HEK293T (cell line): ENCODE measurements at regions not wholly inside any gene's neighbourhood (a gene's known extent, or its start where the extent isn't known, plus 50 kb on each side); places are given as distances from the start of the nearest gene placed in this dataset.

Source experiments
- CTCF ChIA-PET: fragments of 350-600 bp; formaldehyde crosslinking; extraction: SDS; loops from one replicate; lab custom pipeline; 2021; ENCODE audit warnings: antibody characterized with exemption, inconsistent platforms; lab: Yijun Ruan, JAX
- POLR2A ChIA-PET: fragments of 350-600 bp; formaldehyde crosslinking; extraction: SDS; loops from one replicate; lab custom pipeline; 2020; ENCODE audit warnings: antibody characterized with exemption, inconsistent platforms; lab: Yijun Ruan, JAX
- DNase-seq: peaks from one replicate; pipeline ENCODE4 v3.0.0; 2012; ENCODE audit warnings: mixed read lengths; ENCODE audit errors: extremely low spot score
- ARNT ChIP-seq: fragments of 450-650 bp; IDR thresholded peaks from 2 replicates; pipeline ENCODE4 v1.6.1; 2017; ENCODE audit warnings: mild to moderate bottlenecking
- BHLHE40 ChIP-seq: fragments of 450-650 bp; IDR thresholded peaks from 2 replicates; pipeline ENCODE4 v1.6.1; 2016; ENCODE audit warnings: mild to moderate bottlenecking, moderate library complexity, borderline replicate concordance
- CTBP1 ChIP-seq: fragments of 450-650 bp; IDR thresholded peaks from 2 replicates; pipeline ENCODE4 v1.6.1; 2016; ENCODE audit warnings: borderline replicate concordance
- ELF4 ChIP-seq: fragments of 450-650 bp; IDR thresholded peaks from 2 replicates; pipeline ENCODE4 v1.6.1; 2017; ENCODE audit warnings: antibody characterized with exemption
- FOXA1 ChIP-seq: fragments of 450-650 bp; IDR thresholded peaks from 2 replicates; pipeline ENCODE4 v1.6.1; 2016; ENCODE audit warnings: mild to moderate bottlenecking
- FOXK2 ChIP-seq: fragments of 450-650 bp; IDR thresholded peaks from 2 replicates; pipeline ENCODE4 v1.6.1; 2016; ENCODE audit warnings: mild to moderate bottlenecking
- FOXM1 ChIP-seq: fragments of 450-650 bp; IDR thresholded peaks from 2 replicates; pipeline ENCODE4 v1.6.1; 2017; ENCODE audit warnings: mild to moderate bottlenecking, borderline replicate concordance
- HDGF ChIP-seq: fragments of 450-650 bp; IDR thresholded peaks from 2 replicates; pipeline ENCODE4 v1.6.1; 2017; ENCODE audit warnings: antibody characterized with exemption, borderline replicate concordance
- L3MBTL2 ChIP-seq: fragments of 450-650 bp; conservative IDR thresholded peaks from 2 replicates; pipeline ENCODE4 v1.6.1; 2016; ENCODE audit warnings: mild to moderate bottlenecking
- LEF1 ChIP-seq: fragments of 450-650 bp; IDR thresholded peaks from 2 replicates; pipeline ENCODE4 v1.6.1; 2017; ENCODE audit warnings: mild to moderate bottlenecking, borderline replicate concordance
- NFRKB ChIP-seq: fragments of 450-650 bp; IDR thresholded peaks from 2 replicates; pipeline ENCODE4 v1.6.1; 2016; ENCODE audit warnings: mild to moderate bottlenecking, moderate library complexity
- PKNOX1 ChIP-seq: fragments of 450-650 bp; IDR thresholded peaks from 2 replicates; pipeline ENCODE4 v1.6.1; 2016
- SP1 ChIP-seq: fragments of 450-650 bp; IDR thresholded peaks from 2 replicates; pipeline ENCODE4 v1.6.1; 2017
- SUZ12 ChIP-seq: fragments of 450-650 bp; IDR thresholded peaks from 2 replicates; pipeline ENCODE4 v1.6.1; 2016; ENCODE audit warnings: mild to moderate bottlenecking
- TARDBP ChIP-seq: fragments of 450-650 bp; IDR thresholded peaks from 2 replicates; pipeline ENCODE4 v1.6.1; 2016
- ZNF384 ChIP-seq: fragments of 450-650 bp; IDR thresholded peaks from 2 replicates; pipeline ENCODE4 v1.6.1; 2016

- TF ChIP-seq FOXM1 (no peak), PKNOX1 (no peak), NFRKB (no peak)
- DNase-seq = no peak
- ChIA-PET CTCF (no interaction called here), POLR2A (no interaction called here)
Measured at GRCh38 chr6:101236709-101237108, 156.8 kb upstream of the GRIK2 start.

- DNase-seq = no peak
- POLR2A ChIA-PET = no interaction called here
- CTCF ChIA-PET = no interaction called here
- TF ChIP-seq PKNOX1 = no peak
- TF ChIP-seq FOXA1 = no peak
- no peak for TF ChIP-seq CTBP1
- TF ChIP-seq SUZ12 = no peak
- TF ChIP-seq SP1 = no peak
- TF ChIP-seq NFRKB = no peak
- no peak for TF ChIP-seq LEF1
- TF ChIP-seq ARNT = no peak
- TF ChIP-seq BHLHE40 = no peak
- no peak for TF ChIP-seq L3MBTL2
- TF ChIP-seq FOXM1 = no peak
- no peak for TF ChIP-seq TARDBP
- TF ChIP-seq FOXK2 = no peak
Measured at GRCh38 chr6:101241442-101241841, 152.1 kb upstream of the GRIK2 start.

DNA sequence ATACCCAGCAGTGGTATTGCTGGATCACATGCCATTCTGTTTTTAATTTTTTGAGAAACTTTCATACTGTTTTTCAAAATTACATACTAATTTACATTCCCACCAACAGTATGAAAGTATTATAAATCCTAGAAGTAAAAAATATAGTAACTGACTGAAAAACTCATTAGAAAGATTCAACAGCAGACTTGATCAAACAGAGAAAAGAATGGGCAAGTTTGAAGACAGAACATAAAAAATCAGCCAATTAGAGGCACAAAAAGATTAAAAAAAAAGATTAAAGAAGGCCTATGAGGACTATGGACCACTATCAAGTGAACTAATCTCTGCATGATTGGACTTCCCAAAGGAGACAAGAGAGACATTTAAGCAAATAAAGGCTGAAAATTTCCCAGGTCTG, 144.0 kb upstream of the GRIK2 start:
- POLR2A ChIA-PET = no interaction called here
- CTCF ChIA-PET = no interaction called here
- TF ChIP-seq PKNOX1 (no peak), FOXA1 (no peak), BHLHE40 (no peak), NFRKB (no peak), SUZ12 (no peak), ARNT (no peak), ZNF384 (no peak), ELF4 (no peak), SP1 (no peak), TARDBP (no peak), L3MBTL2 (no peak), HDGF (no peak), CTBP1 (no peak)
- DNase-seq = no peak

DNA sequence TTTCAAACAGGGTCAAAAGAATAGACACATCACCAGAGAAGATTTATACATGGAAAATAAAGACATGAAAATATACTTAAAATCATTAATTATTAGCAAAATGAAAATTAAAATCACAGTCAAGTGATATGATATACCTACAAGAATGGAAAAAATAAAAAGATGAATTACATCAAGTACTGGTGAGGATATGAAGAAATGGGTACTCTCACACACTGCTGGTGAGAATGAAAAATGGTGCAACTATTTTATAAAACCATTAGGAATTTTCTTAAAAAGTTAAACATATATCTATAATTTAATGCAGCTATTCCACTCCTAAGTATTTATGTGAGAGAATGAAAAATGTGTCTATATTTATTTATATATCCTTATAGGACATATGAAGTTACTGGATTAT, 136.3 kb upstream of the GRIK2 start:
- no peak for TF ChIP-seq L3MBTL2
- TF ChIP-seq TARDBP = no peak
- TF ChIP-seq NFRKB = no peak
- no peak for TF ChIP-seq SUZ12
- no peak for TF ChIP-seq FOXK2
- TF ChIP-seq FOXM1 = no peak
- TF ChIP-seq ARNT = no peak
- TF ChIP-seq ZNF384 = no peak
- TF ChIP-seq SP1 = no peak
- no peak for TF ChIP-seq BHLHE40
- TF ChIP-seq HDGF = no peak
- TF ChIP-seq FOXA1 = no peak
- DNase-seq = no peak
- POLR2A ChIA-PET = no interaction called here
- CTCF ChIA-PET = no interaction called here

DNA sequence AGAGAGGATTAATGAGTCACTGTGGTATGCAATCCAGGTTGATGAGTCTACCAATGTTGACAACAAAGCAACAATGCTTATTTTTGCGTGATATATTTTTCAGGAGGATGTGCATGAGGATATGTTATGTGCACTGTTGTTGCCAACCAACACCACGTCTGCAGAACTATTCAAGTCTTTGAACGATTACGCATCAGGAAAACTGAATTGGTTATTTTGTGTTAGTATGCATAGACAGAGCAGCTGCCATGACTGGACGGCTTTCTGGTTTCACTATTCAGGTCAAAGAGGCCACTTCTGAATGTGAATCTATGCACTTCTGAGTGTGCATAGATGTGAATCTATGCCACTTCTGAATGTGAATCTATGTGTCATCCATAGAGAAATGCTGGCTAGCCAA, 134.0 kb upstream of the GRIK2 start:
- CTCF ChIA-PET = no interaction called here
- POLR2A ChIA-PET = no interaction called here
- DNase-seq = no peak
- no peak for TF ChIP-seq PKNOX1
- no peak for TF ChIP-seq FOXK2

GRCh38 chr6:101263596-101263995, 129.9 kb upstream of the GRIK2 start:
- CTCF ChIA-PET = no interaction called here
- no peak for DNase-seq
- POLR2A ChIA-PET = no interaction called here
- TF ChIP-seq PKNOX1 = no peak
- no peak for TF ChIP-seq LEF1
- TF ChIP-seq CTBP1 = no peak
- TF ChIP-seq ARNT = no peak
- TF ChIP-seq TARDBP = no peak
- no peak for TF ChIP-seq SUZ12
- no peak for TF ChIP-seq BHLHE40
- TF ChIP-seq FOXK2 = no peak
- no peak for TF ChIP-seq FOXA1
